DOHH2 (cell line): ENCODE measurements at regions not wholly inside any gene's neighbourhood (a gene's known extent, or its start where the extent isn't known, plus 50 kb on each side); places are given as distances from the start of the nearest gene placed in this dataset.

ENCODE experiments used
- EZH2phosphoT487 ChIP-seq: fragments of 200-600 bp; sonication (generic); IDR thresholded peaks from 2 replicates; pipeline ENCODE4 v1.6.1; 2017; ENCODE audit warnings: borderline replicate concordance, mild to moderate bottlenecking, antibody characterized with exemption, low read length, moderate library complexity, mixed read lengths
- TF ChIP-seq, protein P1 (sequence below): fragments of 200-600 bp; sonication (generic); IDR thresholded peaks from one replicate; pipeline ENCODE4 v1.5.1; 2014; ENCODE audit warnings: antibody characterized with exemption, mild to moderate bottlenecking, low read depth, low read length; ENCODE audit not compliant: poor library complexity, severe bottlenecking

DNA sequence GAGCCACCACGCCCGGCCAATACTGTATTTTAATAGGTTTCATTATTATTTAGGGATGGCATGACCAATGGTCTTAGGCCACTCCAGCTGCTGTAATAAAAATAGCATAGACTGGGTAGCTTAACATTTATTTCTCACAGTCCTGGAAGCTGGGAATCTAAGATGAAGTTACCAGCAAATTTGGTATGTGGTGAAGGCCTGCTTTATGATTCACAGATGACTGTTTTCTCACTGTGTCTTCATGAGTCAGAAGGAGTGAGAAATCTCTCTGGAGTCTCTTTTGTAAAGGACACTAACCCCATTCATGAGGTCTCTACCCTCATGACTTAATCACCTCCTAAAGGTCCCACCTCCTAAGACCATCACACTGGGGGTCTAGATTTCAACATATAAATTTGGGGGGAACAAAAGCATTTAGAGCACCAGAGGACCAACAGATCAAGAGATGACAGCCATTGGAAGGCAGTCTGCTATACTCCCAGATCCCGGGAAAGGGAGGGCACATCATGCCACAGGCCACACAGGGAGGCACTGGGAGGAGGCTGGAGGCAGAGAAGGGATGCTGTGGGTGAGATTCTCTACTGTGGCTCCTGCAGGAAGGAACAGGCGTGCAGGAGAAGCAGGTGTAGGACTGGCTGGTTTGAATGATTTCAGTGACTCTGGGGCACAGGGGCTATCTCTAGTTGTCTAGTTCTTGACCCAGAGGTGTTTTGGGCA, 335.8 kb upstream of the SFRP2 start:
- TF ChIP-seq, protein P1, sequence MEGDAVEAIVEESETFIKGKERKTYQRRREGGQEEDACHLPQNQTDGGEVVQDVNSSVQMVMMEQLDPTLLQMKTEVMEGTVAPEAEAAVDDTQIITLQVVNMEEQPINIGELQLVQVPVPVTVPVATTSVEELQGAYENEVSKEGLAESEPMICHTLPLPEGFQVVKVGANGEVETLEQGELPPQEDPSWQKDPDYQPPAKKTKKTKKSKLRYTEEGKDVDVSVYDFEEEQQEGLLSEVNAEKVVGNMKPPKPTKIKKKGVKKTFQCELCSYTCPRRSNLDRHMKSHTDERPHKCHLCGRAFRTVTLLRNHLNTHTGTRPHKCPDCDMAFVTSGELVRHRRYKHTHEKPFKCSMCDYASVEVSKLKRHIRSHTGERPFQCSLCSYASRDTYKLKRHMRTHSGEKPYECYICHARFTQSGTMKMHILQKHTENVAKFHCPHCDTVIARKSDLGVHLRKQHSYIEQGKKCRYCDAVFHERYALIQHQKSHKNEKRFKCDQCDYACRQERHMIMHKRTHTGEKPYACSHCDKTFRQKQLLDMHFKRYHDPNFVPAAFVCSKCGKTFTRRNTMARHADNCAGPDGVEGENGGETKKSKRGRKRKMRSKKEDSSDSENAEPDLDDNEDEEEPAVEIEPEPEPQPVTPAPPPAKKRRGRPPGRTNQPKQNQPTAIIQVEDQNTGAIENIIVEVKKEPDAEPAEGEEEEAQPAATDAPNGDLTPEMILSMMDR = no peak
- no peak for TF ChIP-seq EZH2phosphoT487
